Upper lobe of right lung (tissue), 1 donor: ENCODE measurements at regions not wholly inside any gene's neighbourhood (a gene's known extent, or its start where the extent isn't known, plus 50 kb on each side); places are given as distances from the start of the nearest gene placed in this dataset.

Experiments
- ATAC-seq: fragments of 200-7000 bp; cut with Tn5 transposase; one replicate; pipeline ENCODE4 v1.9.1; 2020; ENCODE audit warnings: mild to moderate bottlenecking, moderate library complexity
- DNase-seq: peaks from one replicate; pipeline ENCODE4 v3.0.0-alpha.2; 2020
- H3K27ac ChIP-seq: fragments of 200-600 bp; one replicate; pipeline ENCODE4 v1.8.0; 2022
- H3K27me3 ChIP-seq: fragments of 200-600 bp; one replicate; pipeline ENCODE4 v1.8.0; 2022; ENCODE audit warnings: mild to moderate bottlenecking
- H3K36me3 ChIP-seq: fragments of 200-600 bp; one replicate; pipeline ENCODE4 v1.8.0; 2022
- H3K4me1 ChIP-seq: fragments of 200-600 bp; one replicate; pipeline ENCODE4 v1.8.0; 2022
- H3K4me3 ChIP-seq: fragments of 200-600 bp; one replicate; pipeline ENCODE4 v1.8.0; 2022; ENCODE audit warnings: mild to moderate bottlenecking
- H3K9me3 ChIP-seq: fragments of 200-600 bp; one replicate; pipeline ENCODE4 v1.8.0; 2022
- CTCF ChIP-seq: fragments of 200-600 bp; IDR thresholded peaks from one replicate; pipeline ENCODE4 v1.8.0; 2022; ENCODE audit warnings: antibody characterized with exemption
- intact Hi-C: fragments of 100-400 bp; cut with DNase I; formaldehyde crosslinking; loops from one replicate; pipeline ENCODE4 v1.11.0; 2022
- donor health status: DM: no; HTN: yes; CAD: no; lungs with severe emphysema.

GRCh38 chr18:76594966-76595365 is 99.9 kb upstream of the ZNF516 start:
- no peak for ATAC-seq
- TF ChIP-seq CTCF = no peak
- no peak for DNase-seq

GRCh38 chr18:76593843-76594242 is 98.8 kb upstream of the ZNF516 start:
- no peak for DNase-seq
- intact Hi-C loops = no loop called here
- Histone ChIP-seq H3K9me3 (no peaks in the 10 kb centered on the region), H3K27me3 (no peaks in the 10 kb centered on the region), H3K4me1 (peaks cover 3% of the 10 kb centered on the region), H3K36me3 (no peaks in the 10 kb centered on the region), H3K4me3 (no peak overlapping the region), H3K27ac (no peak overlapping the region)
- ATAC-seq = no peak
- no peak for TF ChIP-seq CTCF

More at GRCh38 chr18:76594966-76595365, 99.9 kb upstream of the ZNF516 start:
- Histone ChIP-seq H3K27me3 (no peaks in the 10 kb centered on the region), H3K36me3 (no peaks in the 10 kb centered on the region), H3K27ac (no peak overlapping the region), H3K4me3 (no peak overlapping the region), H3K4me1 (no peaks in the 10 kb centered on the region), H3K9me3 (no peaks in the 10 kb centered on the region)
- intact Hi-C loops = no loop called here

GRCh38 chr18:76592981-76593381 is 97.9 kb upstream of the ZNF516 start:
- ATAC-seq (no peak), DNase-seq (no peak)
- Histone ChIP-seq H3K4me3 (no peak overlapping the region), H3K27me3 (no peaks in the 10 kb centered on the region), H3K36me3 (no peaks in the 10 kb centered on the region), H3K27ac (no peak overlapping the region), H3K4me1 (peaks cover 8% of the 10 kb centered on the region), H3K9me3 (no peaks in the 10 kb centered on the region)
- intact Hi-C loops = no loop called here
- no peak for TF ChIP-seq CTCF

- intact Hi-C loops = no loop called here
Measured at GRCh38 chr18:76592096-76592495, 97.1 kb upstream of the ZNF516 start.

GRCh38 chr18:76589866-76590265 is 94.8 kb upstream of the ZNF516 start:
- Histone ChIP-seq H3K9me3 (no peaks in the 10 kb centered on the region), H3K36me3 (no peaks in the 10 kb centered on the region), H3K4me1 (peaks cover 8% of the 10 kb centered on the region), H3K4me3 (no peak overlapping the region), H3K27me3 (no peaks in the 10 kb centered on the region), H3K27ac (no peak overlapping the region)
- ATAC-seq = no peak
- DNase-seq = no peak
- TF ChIP-seq CTCF = no peak
- intact Hi-C loops = no loop called here

More at GRCh38 chr18:76592096-76592495, 97.1 kb upstream of the ZNF516 start:
- no peak for TF ChIP-seq CTCF
- H3K27ac ChIP-seq = no peak overlapping the region
- DNase-seq (no peak), ATAC-seq (no peak)
- no peak overlapping the region for H3K4me3 ChIP-seq
- H3K27me3 ChIP-seq = no peaks in the 10 kb centered on the region
- no peaks in the 10 kb centered on the region for H3K36me3 ChIP-seq
- H3K9me3 ChIP-seq = no peaks in the 10 kb centered on the region
- peaks cover 8% of the 10 kb centered on the region for H3K4me1 ChIP-seq

- intact Hi-C loops = no loop called here
- H3K9me3 ChIP-seq = no peaks in the 10 kb centered on the region
- H3K36me3 ChIP-seq = no peaks in the 10 kb centered on the region
- no peak for TF ChIP-seq CTCF
- peaks cover 8% of the 10 kb centered on the region for H3K4me1 ChIP-seq
- no peak overlapping the region for H3K27ac ChIP-seq
- no peak for DNase-seq
- peak; percentile 33 for ATAC-seq
- H3K4me3 ChIP-seq = no peak overlapping the region
- no peaks in the 10 kb centered on the region for H3K27me3 ChIP-seq
Measured at GRCh38 chr18:76589316-76589715, 94.3 kb upstream of the ZNF516 start.
